ENCODE measurements at regions not wholly inside any gene's neighbourhood (a gene's known extent, or its start where the extent isn't known, plus 50 kb on each side); places are given as distances from the start of the nearest gene placed in this dataset.
"Not testable (repeated sequence)": the region's sequence is repeated elsewhere in the genome, so short reads cannot be mapped to it uniquely, and the experiment has no call there.

GRCh38 chr19:27419217-27419616, 1793.7 kb downstream of the UQCRFS1 start:
- not testable (repeated sequence) for H3K4me3 Mint-ChIP-seq; H3K36me3 Mint-ChIP-seq (ENCODE audit: low read depth); H3K27me3 Mint-ChIP-seq (ENCODE audit: low read depth); DNase-seq (ENCODE audit: low spot score); H3K27ac Mint-ChIP-seq; H3K4me1 Mint-ChIP-seq (ENCODE audit: low read depth)
- H3K9me3 Mint-ChIP-seq, result peaks cover 65% of the 10 kb centered on the region

- no peaks in the 10 kb centered on the region for H3K36me3 Mint-ChIP-seq (ENCODE audit: low read depth)
- H3K27me3 Mint-ChIP-seq (ENCODE audit: low read depth), result no peaks in the 10 kb centered on the region
- H3K27ac Mint-ChIP-seq, result no peak overlapping the region
- no peak overlapping the region for H3K4me3 Mint-ChIP-seq
- no peaks in the 10 kb centered on the region for H3K4me1 Mint-ChIP-seq (ENCODE audit: low read depth)
- H3K9me3 Mint-ChIP-seq, result peaks cover 93% of the 10 kb centered on the region
- DNase-seq (ENCODE audit: low spot score), result no peak
Measured at GRCh38 chr19:27393591-27393990, 1819.4 kb downstream of the UQCRFS1 start.

GRCh38 chr19:27392027-27392632, 1820.8 kb downstream of the UQCRFS1 start:
- no peaks in the 10 kb centered on the region for H3K4me1 Mint-ChIP-seq (ENCODE audit: low read depth)
- DNase-seq (ENCODE audit: low spot score), result no peak
- H3K9me3 Mint-ChIP-seq, result peaks cover 93% of the 10 kb centered on the region
- no peaks in the 10 kb centered on the region for H3K36me3 Mint-ChIP-seq (ENCODE audit: low read depth)
- H3K4me3 Mint-ChIP-seq, result no peak overlapping the region
- no peak overlapping the region for H3K27ac Mint-ChIP-seq
- no peaks in the 10 kb centered on the region for H3K27me3 Mint-ChIP-seq (ENCODE audit: low read depth)

- H3K4me3 Mint-ChIP-seq; H3K27me3 Mint-ChIP-seq (ENCODE audit: low read depth); H3K4me1 Mint-ChIP-seq (ENCODE audit: low read depth); H3K36me3 Mint-ChIP-seq (ENCODE audit: low read depth); H3K27ac Mint-ChIP-seq; DNase-seq (ENCODE audit: low spot score): not testable (repeated sequence)
- H3K9me3 Mint-ChIP-seq, result peaks cover 80% of the 10 kb centered on the region
Measured at GRCh38 chr19:27379306-27379705, 1833.6 kb downstream of the UQCRFS1 start.

GRCh38 chr19:27369603-27370002, 1843.3 kb downstream of the UQCRFS1 start:
- H3K4me3 Mint-ChIP-seq; DNase-seq (ENCODE audit: low spot score); H3K27ac Mint-ChIP-seq; H3K36me3 Mint-ChIP-seq (ENCODE audit: low read depth); H3K27me3 Mint-ChIP-seq (ENCODE audit: low read depth); H3K4me1 Mint-ChIP-seq (ENCODE audit: low read depth): not testable (repeated sequence)
- H3K9me3 Mint-ChIP-seq, result peaks cover 84% of the 10 kb centered on the region

GRCh38 chr19:27362438-27362837, 1850.5 kb downstream of the UQCRFS1 start:
- H3K27ac Mint-ChIP-seq; H3K36me3 Mint-ChIP-seq (ENCODE audit: low read depth); DNase-seq (ENCODE audit: low spot score); H3K4me3 Mint-ChIP-seq; H3K4me1 Mint-ChIP-seq (ENCODE audit: low read depth); H3K27me3 Mint-ChIP-seq (ENCODE audit: low read depth): not testable (repeated sequence)
- H3K9me3 Mint-ChIP-seq, result peaks cover 90% of the 10 kb centered on the region

GRCh38 chr19:27355581-27355980, 1857.4 kb downstream of the UQCRFS1 start:
- H3K36me3 Mint-ChIP-seq (ENCODE audit: low read depth); H3K4me3 Mint-ChIP-seq; H3K27me3 Mint-ChIP-seq (ENCODE audit: low read depth); DNase-seq (ENCODE audit: low spot score); H3K27ac Mint-ChIP-seq; H3K4me1 Mint-ChIP-seq (ENCODE audit: low read depth): not testable (repeated sequence)
- H3K9me3 Mint-ChIP-seq, result peaks cover 94% of the 10 kb centered on the region
